ENCODE measurements at regions not wholly inside any gene's neighbourhood (a gene's known extent, or its start where the extent isn't known, plus 50 kb on each side); places are given as distances from the start of the nearest gene placed in this dataset.

GRCh38 chr11:10387206-10388083, 67.6 kb upstream of the AMPD3 start:
- DNase-seq = no peak

GRCh38 chr11:10388101-10388500, 67.0 kb upstream of the AMPD3 start:
- DNase-seq = no peak

GRCh38 chr11:10388574-10388973, 66.5 kb upstream of the AMPD3 start:
- DNase-seq = no peak

- DNase-seq = no peak
Measured at GRCh38 chr11:10390375-10390774, 64.7 kb upstream of the AMPD3 start.

- no peak for DNase-seq
Measured at GRCh38 chr11:10392095-10393079, 62.7 kb upstream of the AMPD3 start.

GRCh38 chr11:10394229-10395101, 60.6 kb upstream of the AMPD3 start:
- no peak for DNase-seq

- no peak for DNase-seq
Measured at GRCh38 chr11:10395166-10395897, 59.7 kb upstream of the AMPD3 start.

- no peak for DNase-seq
Measured at GRCh38 chr11:10396771-10397170, 58.3 kb upstream of the AMPD3 start.

GRCh38 chr11:10397226-10397987, 57.7 kb upstream of the AMPD3 start:
- DNase-seq = no peak

GRCh38 chr11:10398525-10398924, 56.5 kb upstream of the AMPD3 start:
- no peak for DNase-seq

- no peak for DNase-seq
Measured at GRCh38 chr11:10400856-10401255, 54.2 kb upstream of the AMPD3 start.

GRCh38 chr11:10401256-10401655, 53.8 kb upstream of the AMPD3 start:
- DNase-seq = no peak

- DNase-seq = no peak
Measured at GRCh38 chr11:10401696-10402392, 53.2 kb upstream of the AMPD3 start.
